Keratinocyte (primary cell): ENCODE measurements at regions not wholly inside any gene's neighbourhood (a gene's known extent, or its start where the extent isn't known, plus 50 kb on each side); places are given as distances from the start of the nearest gene placed in this dataset.

Experiments
- DNase-seq: peaks from one replicate; pipeline ENCODE4 v3.0.0-alpha.2; 2011; ENCODE audit warnings: low read depth, missing footprints, low spot score
- FAIRE-seq: peaks from 2 replicates; lab custom pipeline; 2011; peaks lifted over from hg19 to GRCh38; lab: Jason Lieb, UNC
- H2AFZ ChIP-seq: 2 replicates; pipeline ENCODE4 v1.6.0; 2012; ENCODE audit warnings: low read length, control low read depth, inconsistent platforms; ENCODE audit not compliant: control insufficient read depth
- H3K27ac ChIP-seq: 2 replicates; pipeline ENCODE4 v1.5.1; 2011; ENCODE audit warnings: low read length; ENCODE audit not compliant: control insufficient read depth, insufficient read depth
- H3K27me3 ChIP-seq: 3 replicates; pipeline ENCODE4 v1.6.0; 2011; ENCODE audit warnings: low read length; ENCODE audit not compliant: control insufficient read depth, insufficient read depth; ENCODE audit errors: extremely low read depth
- H3K36me3 ChIP-seq, 2 experiments: 2 replicates in 1 of 2; 3 replicates in 1 of 2; pipeline ENCODE4 v1.5.1; 2011; ENCODE audit warnings: low read length in 2 of 2, mild to moderate bottlenecking in 1 of 2; ENCODE audit not compliant: control insufficient read depth in 2 of 2, insufficient read depth in 2 of 2; ENCODE audit errors: extremely low read depth in 1 of 2
- H3K4me1 ChIP-seq: 3 replicates; pipeline ENCODE4 v1.5.1; 2011; ENCODE audit warnings: low read length; ENCODE audit not compliant: control insufficient read depth, insufficient read depth; ENCODE audit errors: extremely low read depth
- H3K4me2 ChIP-seq: 3 replicates; pipeline ENCODE4 v1.6.0; 2011; ENCODE audit warnings: low read depth, low read length; ENCODE audit not compliant: control insufficient read depth, insufficient read depth; ENCODE audit errors: extremely low read depth
- H3K4me3 ChIP-seq, 3 experiments: fragments of 200-600 bp in 1 of 3; sonication (generic) in 1 of 3; 2 replicates in 2 of 3; 3 replicates in 1 of 3; pipeline ENCODE4 v1.5.1; 2011 to 2016; ENCODE audit warnings: low read length in 3 of 3, mild to moderate bottlenecking in 3 of 3, control low read depth in 2 of 3, inconsistent platforms in 1 of 3, low read depth in 1 of 3, mixed read lengths in 1 of 3, mixed run types in 1 of 3, moderate library complexity in 1 of 3; ENCODE audit not compliant: control insufficient read depth in 2 of 3, insufficient read depth in 2 of 3; ENCODE audit errors: extremely low read depth in 1 of 3
- H3K79me2 ChIP-seq: 2 replicates; pipeline ENCODE4 v1.6.0; 2012; ENCODE audit warnings: low read length; ENCODE audit not compliant: control insufficient read depth, insufficient read depth
- H3K9ac ChIP-seq: 3 replicates; pipeline ENCODE4 v1.6.0; 2011; ENCODE audit warnings: low read length; ENCODE audit not compliant: control insufficient read depth, insufficient read depth; ENCODE audit errors: extremely low read depth
- H3K9me1 ChIP-seq: 3 replicates; pipeline ENCODE4 v1.6.0; 2011; ENCODE audit warnings: low read length; ENCODE audit not compliant: control insufficient read depth, insufficient read depth; ENCODE audit errors: extremely low read depth
- H3K9me3 ChIP-seq: 2 replicates; pipeline ENCODE4 v1.5.1; 2012; ENCODE audit warnings: low read depth, low read length; ENCODE audit not compliant: control insufficient read depth
- H4K20me1 ChIP-seq: 3 replicates; pipeline ENCODE4 v1.6.0; 2011; ENCODE audit warnings: low read length; ENCODE audit not compliant: control insufficient read depth, insufficient read depth; ENCODE audit errors: extremely low read depth
- EZH2 ChIP-seq: IDR thresholded peaks from one replicate; pipeline ENCODE4 v1.6.1; 2012; ENCODE audit warnings: inconsistent platforms, mild to moderate bottlenecking, low read length, moderate library complexity
- dilution Hi-C: fragments of 300-500 bp; cut with MboI; formaldehyde crosslinking; loops from one replicate; pipeline ENCODE4 v1.7.0; 2020; ENCODE audit warnings: low sequenced_read_pairs; ENCODE audit not compliant: extremely low pct_ligation_motif_present
- TF ChIP-seq, protein P1 (sequence below), 3 experiments: IDR thresholded peaks in 1 of 3; conservative IDR thresholded peaks in 1 of 3; optimal IDR thresholded peaks in 1 of 3; 2 replicates in 2 of 3; 3 replicates in 1 of 3; pipeline versions ENCODE3 to v1.5.1; 2011; ENCODE audit warnings: low read length in 3 of 3, mild to moderate bottlenecking in 3 of 3, moderate library complexity in 2 of 3, control low read depth in 1 of 3, inconsistent platforms in 1 of 3; ENCODE audit not compliant: insufficient read depth in 2 of 3; ENCODE audit errors: extremely low read depth in 1 of 3

DNA sequence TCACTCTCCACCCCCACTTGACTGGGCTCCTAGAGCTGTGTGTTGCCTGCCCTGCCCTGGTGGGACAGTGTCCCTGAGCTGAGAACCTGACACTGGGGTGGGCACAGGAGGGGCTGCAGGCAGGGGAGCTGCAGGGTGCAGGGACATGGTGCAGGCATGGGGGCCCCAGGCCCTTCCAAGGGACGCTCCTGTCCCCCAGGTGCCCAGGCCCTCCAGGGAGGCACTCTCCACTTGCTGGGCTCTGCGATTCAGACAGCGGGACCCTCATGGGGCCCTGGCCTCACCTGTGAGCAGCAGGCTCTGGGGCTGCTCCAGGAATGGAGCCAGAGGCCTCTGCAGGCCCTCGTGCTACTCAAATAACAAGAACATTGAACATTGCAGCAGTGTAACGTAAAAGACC lies 89.4 kb downstream of the BARX1 start:
- H3K79me2 ChIP-seq, result no peaks in the 10 kb centered on the region
- TF ChIP-seq EZH2, result no peak
- TF ChIP-seq, protein P1, sequence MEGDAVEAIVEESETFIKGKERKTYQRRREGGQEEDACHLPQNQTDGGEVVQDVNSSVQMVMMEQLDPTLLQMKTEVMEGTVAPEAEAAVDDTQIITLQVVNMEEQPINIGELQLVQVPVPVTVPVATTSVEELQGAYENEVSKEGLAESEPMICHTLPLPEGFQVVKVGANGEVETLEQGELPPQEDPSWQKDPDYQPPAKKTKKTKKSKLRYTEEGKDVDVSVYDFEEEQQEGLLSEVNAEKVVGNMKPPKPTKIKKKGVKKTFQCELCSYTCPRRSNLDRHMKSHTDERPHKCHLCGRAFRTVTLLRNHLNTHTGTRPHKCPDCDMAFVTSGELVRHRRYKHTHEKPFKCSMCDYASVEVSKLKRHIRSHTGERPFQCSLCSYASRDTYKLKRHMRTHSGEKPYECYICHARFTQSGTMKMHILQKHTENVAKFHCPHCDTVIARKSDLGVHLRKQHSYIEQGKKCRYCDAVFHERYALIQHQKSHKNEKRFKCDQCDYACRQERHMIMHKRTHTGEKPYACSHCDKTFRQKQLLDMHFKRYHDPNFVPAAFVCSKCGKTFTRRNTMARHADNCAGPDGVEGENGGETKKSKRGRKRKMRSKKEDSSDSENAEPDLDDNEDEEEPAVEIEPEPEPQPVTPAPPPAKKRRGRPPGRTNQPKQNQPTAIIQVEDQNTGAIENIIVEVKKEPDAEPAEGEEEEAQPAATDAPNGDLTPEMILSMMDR (optimal IDR thresholded peaks at IDR 0.05 in 1 of 3, IDR thresholded peaks at IDR 0.05 in 1 of 3, conservative IDR thresholded peaks at IDR 0.05 in 1 of 3; ENCODE audit: extremely low read depth in 1 of 3, insufficient read depth in 2 of 3, low read length in 3 of 3), result no peak
- H2AFZ ChIP-seq, result no peak overlapping the region
- FAIRE-seq, result no peak
- H4K20me1 ChIP-seq, result no peaks in the 10 kb centered on the region
- H3K4me2 ChIP-seq, result no peak overlapping the region
- H3K9me1 ChIP-seq, result no peaks in the 10 kb centered on the region
- H3K4me3 ChIP-seq, result no peak overlapping the region
- H3K9me3 ChIP-seq, result no peaks in the 10 kb centered on the region
- no peak overlapping the region for H3K9ac ChIP-seq
- dilution Hi-C loops, result no loop called here
- H3K4me1 ChIP-seq, result no peaks in the 10 kb centered on the region
- H3K27me3 ChIP-seq, result peaks cover 13% of the 10 kb centered on the region
- H3K27ac ChIP-seq, result no peak overlapping the region
- no peaks in the 10 kb centered on the region for H3K36me3 ChIP-seq
- no peak for DNase-seq

DNA sequence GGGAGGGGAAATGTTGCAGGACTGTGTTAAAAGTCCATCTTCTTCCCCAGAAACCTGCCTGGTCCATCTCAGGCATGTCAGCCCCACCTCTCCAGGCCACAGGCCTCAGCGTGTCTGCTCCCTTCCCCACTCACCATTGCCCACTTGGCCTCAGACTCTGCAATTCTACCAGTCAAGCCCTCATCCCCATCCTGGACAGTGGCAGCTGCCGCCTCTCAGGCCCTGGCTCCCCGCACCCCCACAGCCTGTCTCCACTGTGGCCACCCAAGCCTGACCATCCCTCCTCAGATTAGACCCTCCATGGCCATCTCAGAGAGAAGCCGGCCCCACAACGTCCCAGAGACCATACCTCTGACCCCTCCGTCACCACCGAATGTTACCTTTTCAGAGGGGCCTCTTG lies 89.9 kb downstream of the BARX1 start:
- H3K79me2 ChIP-seq, result no peaks in the 10 kb centered on the region
- FAIRE-seq, result no peak
- H3K9me3 ChIP-seq, result no peaks in the 10 kb centered on the region
- TF ChIP-seq EZH2, result no peak
- TF ChIP-seq, protein P1 (optimal IDR thresholded peaks at IDR 0.05 in 1 of 3, IDR thresholded peaks at IDR 0.05 in 1 of 3, conservative IDR thresholded peaks at IDR 0.05 in 1 of 3; ENCODE audit: extremely low read depth in 1 of 3, insufficient read depth in 2 of 3, low read length in 3 of 3), result no peak
- no peak for DNase-seq
- H3K27me3 ChIP-seq, result peaks cover 17% of the 10 kb centered on the region
- H2AFZ ChIP-seq, result no peak overlapping the region
- H3K4me2 ChIP-seq, result no peak overlapping the region
- no peaks in the 10 kb centered on the region for H3K9me1 ChIP-seq
- H3K4me3 ChIP-seq, result no peak overlapping the region
- no peaks in the 10 kb centered on the region for H3K36me3 ChIP-seq
- no peak overlapping the region for H3K9ac ChIP-seq
- H4K20me1 ChIP-seq, result no peaks in the 10 kb centered on the region
- no peak overlapping the region for H3K27ac ChIP-seq
- H3K4me1 ChIP-seq, result no peaks in the 10 kb centered on the region
- dilution Hi-C loops, result no loop called here
